ENCODE measurements at regions not wholly inside any gene's neighbourhood (a gene's known extent, or its start where the extent isn't known, plus 50 kb on each side); places are given as distances from the start of the nearest gene placed in this dataset.
"Not testable (repeated sequence)": the region's sequence is repeated elsewhere in the genome, so short reads cannot be mapped to it uniquely, and the experiment has no call there.

- no peak for TF ChIP-seq CTCF (conservative IDR thresholded peaks at IDR 0.05; ENCODE audit: control insufficient read depth, insufficient read depth, low read depth, low read length)
- no peak for DNase-seq (ENCODE audit: low read depth)
- H3K4me3 ChIP-seq (ENCODE audit: control insufficient read depth, low read depth, low read length) = no peak overlapping the region
Measured at GRCh38 chr2:35228584-35228983, 1127.0 kb upstream of the CRIM1 start.

GRCh38 chr2:35220461-35220860 lies 1135.1 kb upstream of the CRIM1 start:
- no peak for DNase-seq (ENCODE audit: low read depth)
- no peak for TF ChIP-seq CTCF (conservative IDR thresholded peaks at IDR 0.05; ENCODE audit: control insufficient read depth, insufficient read depth, low read depth, low read length)
- no peak overlapping the region for H3K4me3 ChIP-seq (ENCODE audit: control insufficient read depth, low read depth, low read length)

- DNase-seq (ENCODE audit: low read depth) = no peak
- no peak for TF ChIP-seq CTCF (conservative IDR thresholded peaks at IDR 0.05; ENCODE audit: control insufficient read depth, insufficient read depth, low read depth, low read length)
- H3K4me3 ChIP-seq (ENCODE audit: control insufficient read depth, low read depth, low read length) = no peak overlapping the region
Measured at GRCh38 chr2:35204881-35205280, 1150.7 kb upstream of the CRIM1 start.

- H3K4me3 ChIP-seq (ENCODE audit: control insufficient read depth, low read depth, low read length) = no peak overlapping the region
- TF ChIP-seq CTCF (conservative IDR thresholded peaks at IDR 0.05; ENCODE audit: control insufficient read depth, insufficient read depth, low read depth, low read length) = no peak
- no peak for DNase-seq (ENCODE audit: low read depth)
Measured at GRCh38 chr2:35204323-35204722, 1151.3 kb upstream of the CRIM1 start.

GRCh38 chr2:35199298-35199697 lies 1156.3 kb upstream of the CRIM1 start:
- no peak for TF ChIP-seq CTCF (conservative IDR thresholded peaks at IDR 0.05; ENCODE audit: control insufficient read depth, insufficient read depth, low read depth, low read length)
- H3K4me3 ChIP-seq (ENCODE audit: control insufficient read depth, low read depth, low read length) = no peak overlapping the region
- DNase-seq (ENCODE audit: low read depth) = no peak

- no peak for TF ChIP-seq CTCF (conservative IDR thresholded peaks at IDR 0.05; ENCODE audit: control insufficient read depth, insufficient read depth, low read depth, low read length)
- H3K4me3 ChIP-seq (ENCODE audit: control insufficient read depth, low read depth, low read length) = no peak overlapping the region
Measured at GRCh38 chr2:35185861-35186412, 1169.6 kb upstream of the CRIM1 start.

GRCh38 chr2:35184471-35184870 lies 1171.1 kb upstream of the CRIM1 start:
- TF ChIP-seq CTCF (conservative IDR thresholded peaks at IDR 0.05; ENCODE audit: control insufficient read depth, insufficient read depth, low read depth, low read length) = no peak
- H3K4me3 ChIP-seq (ENCODE audit: control insufficient read depth, low read depth, low read length) = no peak overlapping the region
- no peak for DNase-seq (ENCODE audit: low read depth)

More at GRCh38 chr2:35185861-35186412, 1169.6 kb upstream of the CRIM1 start:
- DNase-seq (ENCODE audit: low read depth) = no peak

- DNase-seq (ENCODE audit: low read depth); H3K4me3 ChIP-seq (ENCODE audit: control insufficient read depth, low read depth, low read length): not testable (repeated sequence)
Measured at GRCh38 chr2:35176726-35177125, 1178.9 kb upstream of the CRIM1 start.
